Gastroesophageal sphincter (tissue), 4 donors: ENCODE measurements at regions not wholly inside any gene's neighbourhood (a gene's known extent, or its start where the extent isn't known, plus 50 kb on each side); places are given as distances from the start of the nearest gene placed in this dataset.

ENCODE experiments used
- ATAC-seq: fragments of 150-250 bp; one replicate; pipeline ENCODE4 v1.9.1; 2016; ENCODE audit warnings: mild to moderate bottlenecking, moderate library complexity
- H3K27ac ChIP-seq, 4 donors: fragments of 200-600 bp; sonication (generic) in 3 of 4; 1 replicate in 3 of 4; 2 replicates in 1 of 4; pipeline ENCODE4 v1.5.1; 2016 to 2019
- H3K27me3 ChIP-seq: fragments of 200-600 bp; sonication (generic); one replicate; pipeline ENCODE4 v1.5.1; 2019
- H3K36me3 ChIP-seq, 2 donors: fragments of 200-600 bp; sonication (generic); one replicate each; pipeline ENCODE4 v1.5.1; 2019; ENCODE audit warnings: control low read depth in 1 of 2
- H3K4me1 ChIP-seq, 3 donors: fragments of 200-600 bp; sonication (generic); 1 replicate in 2 of 3; 2 replicates in 1 of 3; pipeline ENCODE4 v1.5.1; 2016 to 2019; ENCODE audit warnings: control low read depth in 2 of 3
- H3K4me3 ChIP-seq, 2 donors: fragments of 200-600 bp; sonication (generic); one replicate each; pipeline ENCODE4 v1.5.1; 2019; ENCODE audit warnings: mild to moderate bottlenecking in 1 of 2, moderate library complexity in 1 of 2
- H3K9me3 ChIP-seq, 3 donors: fragments of 200-600 bp; sonication (generic); one replicate each; pipeline ENCODE4 v1.5.1; 2017 to 2019; ENCODE audit warnings: control low read depth in 2 of 3
- EP300 ChIP-seq: sonication (generic); formaldehyde crosslinking; IDR thresholded peaks from one replicate; pipeline ENCODE4 v1.6.1; 2017; ENCODE audit warnings: antibody characterized with exemption, mild to moderate bottlenecking
- POLR2A ChIP-seq, 2 donors: fragments of 450-650 bp; IDR thresholded peaks; one replicate each; pipeline ENCODE4 v1.6.1; 2017; ENCODE audit warnings: antibody characterized with exemption in 2 of 2, mild to moderate bottlenecking in 2 of 2, moderate library complexity in 1 of 2
- POLR2AphosphoS5 ChIP-seq: sonication (generic); formaldehyde crosslinking; IDR thresholded peaks from one replicate; pipeline ENCODE4 v1.6.1; 2017; ENCODE audit warnings: antibody characterized with exemption
- WGBS, 2 donors: methylation state at CpG; one replicate each; pipeline ENCODE4 v1.1.5; 2018; ENCODE audit warnings: low coverage in 1 of 2; 5-methylcytosine and 5-hydroxymethylcytosine counted together
- TF ChIP-seq, protein P1 (sequence below), 4 experiments: fragments of 200-600 bp in 2 of 4; fragments of 450-650 bp in 2 of 4; sonication (generic) in 1 of 4; IDR thresholded peaks; one replicate each; pipeline ENCODE4 v1.5.1; 2017 to 2019; ENCODE audit warnings: antibody characterized with exemption in 4 of 4, mild to moderate bottlenecking in 2 of 4, moderate library complexity in 2 of 4

- no peaks in the 10 kb centered on the region for H3K27me3 ChIP-seq
- no peaks in the 10 kb centered on the region for H3K4me1 ChIP-seq
- no peak for ATAC-seq
- WGBS, 2 donors = 58 to 80% methylated on average over 1 to 2 of the region's 2 CpGs
- H3K36me3 ChIP-seq = no peaks in the 10 kb centered on the region
- no peak overlapping the region for H3K27ac ChIP-seq
- H3K9me3 ChIP-seq = no peaks in the 10 kb centered on the region
- H3K4me3 ChIP-seq = no peak overlapping the region
- TF ChIP-seq, protein P1, sequence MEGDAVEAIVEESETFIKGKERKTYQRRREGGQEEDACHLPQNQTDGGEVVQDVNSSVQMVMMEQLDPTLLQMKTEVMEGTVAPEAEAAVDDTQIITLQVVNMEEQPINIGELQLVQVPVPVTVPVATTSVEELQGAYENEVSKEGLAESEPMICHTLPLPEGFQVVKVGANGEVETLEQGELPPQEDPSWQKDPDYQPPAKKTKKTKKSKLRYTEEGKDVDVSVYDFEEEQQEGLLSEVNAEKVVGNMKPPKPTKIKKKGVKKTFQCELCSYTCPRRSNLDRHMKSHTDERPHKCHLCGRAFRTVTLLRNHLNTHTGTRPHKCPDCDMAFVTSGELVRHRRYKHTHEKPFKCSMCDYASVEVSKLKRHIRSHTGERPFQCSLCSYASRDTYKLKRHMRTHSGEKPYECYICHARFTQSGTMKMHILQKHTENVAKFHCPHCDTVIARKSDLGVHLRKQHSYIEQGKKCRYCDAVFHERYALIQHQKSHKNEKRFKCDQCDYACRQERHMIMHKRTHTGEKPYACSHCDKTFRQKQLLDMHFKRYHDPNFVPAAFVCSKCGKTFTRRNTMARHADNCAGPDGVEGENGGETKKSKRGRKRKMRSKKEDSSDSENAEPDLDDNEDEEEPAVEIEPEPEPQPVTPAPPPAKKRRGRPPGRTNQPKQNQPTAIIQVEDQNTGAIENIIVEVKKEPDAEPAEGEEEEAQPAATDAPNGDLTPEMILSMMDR (IDR thresholded peaks at IDR 0.05) = no peak
- TF ChIP-seq POLR2A (IDR thresholded peaks at IDR 0.05) (no peak), POLR2AphosphoS5 (no peak), EP300 (no peak)
Measured at GRCh38 chr20:7770046-7770445, 170.2 kb downstream of the HAO1 start.

GRCh38 chr20:7770578-7770977 is 169.7 kb downstream of the HAO1 start:
- ATAC-seq = no peak

DNA sequence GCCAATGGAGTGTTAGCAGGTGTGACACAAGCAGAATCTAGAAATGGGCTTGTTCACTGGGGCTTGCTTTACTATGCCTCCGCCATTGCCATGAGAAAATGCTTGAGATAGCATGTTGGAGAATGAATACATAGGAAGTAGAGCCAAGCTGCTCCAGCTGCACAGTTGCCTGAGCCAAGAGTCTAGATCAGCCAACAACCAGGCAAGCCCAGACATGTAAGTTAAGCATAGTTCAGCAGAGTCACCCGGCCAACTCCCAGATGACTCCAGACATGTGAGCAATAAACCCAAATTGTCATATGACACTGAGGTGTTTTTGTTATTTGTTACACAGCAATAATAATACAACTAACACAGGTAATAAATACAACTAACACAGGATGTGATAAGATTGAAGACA is 167.9 kb downstream of the HAO1 start:
- TF ChIP-seq POLR2AphosphoS5 (no peak), EP300 (no peak), POLR2A (IDR thresholded peaks at IDR 0.05) (no peak)
- TF ChIP-seq, protein P1 (IDR thresholded peaks at IDR 0.05) = no peak
- no peak overlapping the region for H3K27ac ChIP-seq
- H3K36me3 ChIP-seq = no peaks in the 10 kb centered on the region
- H3K4me1 ChIP-seq = no peaks in the 10 kb centered on the region
- 70% methylated on average over 2 of the region's 2 CpGs; no CpG with 5 or more reads in 1 of the 2 donors for WGBS, 2 donors
- ATAC-seq = no peak
- H3K9me3 ChIP-seq = no peaks in the 10 kb centered on the region
- no peak overlapping the region for H3K4me3 ChIP-seq
- H3K27me3 ChIP-seq = no peaks in the 10 kb centered on the region

More at GRCh38 chr20:7770578-7770977, 169.7 kb downstream of the HAO1 start:
- no peaks in the 10 kb centered on the region for H3K4me1 ChIP-seq
- no peak for TF ChIP-seq POLR2A (IDR thresholded peaks at IDR 0.05)
- TF ChIP-seq, protein P1 (IDR thresholded peaks at IDR 0.05) = no peak
- no peak for TF ChIP-seq EP300
- TF ChIP-seq POLR2AphosphoS5 = no peak
- no peaks in the 10 kb centered on the region for H3K27me3 ChIP-seq
- H3K9me3 ChIP-seq = no peaks in the 10 kb centered on the region
- no peak overlapping the region for H3K27ac ChIP-seq
- no peak overlapping the region for H3K4me3 ChIP-seq
- WGBS, 2 donors = 52 to 65% methylated on average over 2 of the region's 2 CpGs
- H3K36me3 ChIP-seq = no peaks in the 10 kb centered on the region

- H3K4me1 ChIP-seq = no peaks in the 10 kb centered on the region
- H3K4me3 ChIP-seq = no peak overlapping the region
- H3K27ac ChIP-seq = no peak overlapping the region
- TF ChIP-seq EP300 (no peak), POLR2AphosphoS5 (no peak), POLR2A (IDR thresholded peaks at IDR 0.05) (no peak)
- TF ChIP-seq, protein P1 (IDR thresholded peaks at IDR 0.05) = no peak
- 73 to 78% methylated on average over 2 of the region's 2 CpGs for WGBS, 2 donors
- no peak for ATAC-seq
- H3K9me3 ChIP-seq = no peaks in the 10 kb centered on the region
- H3K27me3 ChIP-seq = no peaks in the 10 kb centered on the region
- H3K36me3 ChIP-seq = no peaks in the 10 kb centered on the region
Measured at GRCh38 chr20:7773511-7773910, 166.7 kb downstream of the HAO1 start.

DNA sequence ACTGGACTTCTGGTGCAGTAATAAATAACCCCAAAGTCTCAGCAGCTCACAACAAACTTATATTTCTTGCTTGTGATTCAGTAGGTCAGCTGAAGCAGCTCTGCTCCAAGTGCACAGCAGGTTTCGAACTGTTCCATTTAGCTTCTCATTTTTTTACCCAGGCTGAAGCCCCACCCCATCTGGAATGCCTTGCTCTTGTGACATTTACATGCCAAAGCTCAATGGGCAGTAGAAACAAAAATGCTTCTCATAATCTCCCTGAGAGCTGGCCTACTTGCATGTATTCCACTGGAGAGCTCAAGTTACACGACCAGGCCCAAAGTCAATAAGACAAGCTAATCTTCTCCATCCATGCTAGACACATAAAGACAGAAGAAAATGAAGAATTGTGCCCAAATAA is 165.2 kb downstream of the HAO1 start:
- Histone ChIP-seq H3K27me3 (no peaks in the 10 kb centered on the region), H3K4me3 (no peak overlapping the region), H3K36me3 (no peaks in the 10 kb centered on the region), H3K4me1 (no peaks in the 10 kb centered on the region), H3K9me3 (no peaks in the 10 kb centered on the region), H3K27ac (no peak overlapping the region)
- TF ChIP-seq, protein P1 (IDR thresholded peaks at IDR 0.05) = no peak
- TF ChIP-seq POLR2A (IDR thresholded peaks at IDR 0.05) (no peak), POLR2AphosphoS5 (no peak), EP300 (no peak)
- WGBS, 2 donors = 32 to 54% methylated on average over 2 of the region's 2 CpGs
- ATAC-seq = no peak
